ENCODE measurements at regions not wholly inside any gene's neighbourhood (a gene's known extent, or its start where the extent isn't known, plus 50 kb on each side); places are given as distances from the start of the nearest gene placed in this dataset.

- no peak overlapping the region for H3K18ac ChIP-seq (ENCODE audit: insufficient read length, low read depth, low read length)
- H2BK120ac ChIP-seq (ENCODE audit: low read depth, low read length, poor library complexity, severe bottlenecking) = no peak overlapping the region
- peaks cover 44% of the 10 kb centered on the region for H3K27me3 Mint-ChIP-seq (ENCODE audit: low read depth)
- H3K4me2 ChIP-seq (ENCODE audit: insufficient read depth, insufficient read length, low read length) = no peak overlapping the region
- no peak overlapping the region for H3K27ac ChIP-seq (ENCODE audit: insufficient read length, low read depth, low read length)
- no peak for DNase-seq
- H3K4me1 Mint-ChIP-seq = peaks cover 29 to 44% of the 10 kb centered on the region in 2 experiments
- H3K9me3 Mint-ChIP-seq = peaks cover 28 to 37% of the 10 kb centered on the region in 2 experiments
- no peak overlapping the region for H3T11ph ChIP-seq (ENCODE audit: low read length)
- WGBS (ENCODE audit: extremely low coverage, insufficient read length, low lambda C conversion rate) = no CpG with 5 or more reads among the region's 12 CpGs
- H3K27me3 ChIP-seq (ENCODE audit: insufficient read depth, low read length) = no peaks in the 10 kb centered on the region
- no peak for TF ChIP-seq CTCF (conservative IDR thresholded peaks at IDR 0.05)
- no peak overlapping the region for H2BK15ac ChIP-seq (ENCODE audit: low read depth, low read length)
- H3K23ac ChIP-seq (ENCODE audit: insufficient read length, low read depth, low read length) = no peak overlapping the region
- H3K36me3 Mint-ChIP-seq (ENCODE audit: insufficient read depth in 1 of 3, low read depth in 3 of 3) = peaks cover 5 to 40% (median 34%) of the 10 kb centered on the region in 3 experiments
- H3K14ac ChIP-seq (ENCODE audit: insufficient read depth, low read length) = no peak overlapping the region
- H3K4me3 Mint-ChIP-seq = no peak overlapping the region
- H2BK12ac ChIP-seq (ENCODE audit: insufficient read length, low read depth, low read length) = no peak overlapping the region
- no peak overlapping the region for H3K4ac ChIP-seq (ENCODE audit: low read depth, low read length)
- H4K8ac ChIP-seq (replicated peaks; ENCODE audit: insufficient read length, low read depth, low read length) = no peak overlapping the region
- H4K91ac ChIP-seq (ENCODE audit: insufficient read length, low read depth, low read length) = no peak overlapping the region
- H3K27ac Mint-ChIP-seq = 0 out of 7 replicates have a peak overlapping the region, but pooled peaks of 1 of the 3 experiments have one; percentile 54
- H3K79me2 ChIP-seq (ENCODE audit: insufficient read depth, low read length) = no peaks in the 10 kb centered on the region
- no peak overlapping the region for H2BK20ac ChIP-seq (ENCODE audit: low read depth, low read length, poor library complexity, severe bottlenecking)
- H2BK5ac ChIP-seq (ENCODE audit: insufficient read length, low read length) = no peak overlapping the region
- H4K5ac ChIP-seq (ENCODE audit: insufficient read length, low read depth, low read length) = no peak overlapping the region
- H3K4me1 ChIP-seq (ENCODE audit: insufficient read depth, low read length) = peaks cover 5% of the 10 kb centered on the region; the same call in 1 of the 2 replicates
- H3K79me1 ChIP-seq (ENCODE audit: insufficient read depth, low read depth, low read length, poor library complexity, severe bottlenecking) = no peaks in the 10 kb centered on the region
- no peak overlapping the region for H2AFZ ChIP-seq (ENCODE audit: low read length)
- no peaks in the 10 kb centered on the region for H3K23me2 ChIP-seq (ENCODE audit: insufficient read length, low read depth, low read length, poor library complexity, severe bottlenecking)
- no peak overlapping the region for H3K9ac ChIP-seq (ENCODE audit: extremely low read depth, insufficient read length, low read length)
- H3K56ac ChIP-seq (ENCODE audit: insufficient read length, low read depth, low read length) = no peak overlapping the region
- H3K9me3 ChIP-seq (ENCODE audit: control insufficient read depth, low read depth, low read length) = peaks cover 4% of the 10 kb centered on the region
- no peak overlapping the region for H2AK5ac ChIP-seq (ENCODE audit: insufficient read length, low read length)
- H4K20me1 ChIP-seq (ENCODE audit: control insufficient read depth, insufficient read depth, insufficient read length) = no peaks in the 10 kb centered on the region
These were observed 67.9 kb upstream of the SNX9 start for GRCh38 chr6:157755032-157755745.
